Mesenchymal stem cell (in vitro differentiated cells and primary cell): ENCODE measurements at regions not wholly inside any gene's neighbourhood (a gene's known extent, or its start where the extent isn't known, plus 50 kb on each side); places are given as distances from the start of the nearest gene placed in this dataset.
A peak's percentile ranks its signal among the peaks of the same experiment; 100 is the strongest.

Experiments used
- DNase-seq: peaks from one replicate; pipeline ENCODE4 v3.0.0-alpha.2; 2013
- H2AFZ ChIP-seq: one replicate; pipeline ENCODE4 v1.6.1; 2013; ENCODE audit warnings: low read depth, mild to moderate bottlenecking, control low read depth, inconsistent platforms, low read length, moderate library complexity
- H2AK5ac ChIP-seq: 2 replicates; pipeline ENCODE4 v1.6.1; 2013; ENCODE audit warnings: low read length, moderate library complexity, mild to moderate bottlenecking, inconsistent platforms; ENCODE audit not compliant: severe bottlenecking
- H2BK120ac ChIP-seq: one replicate; pipeline ENCODE4 v1.6.1; 2013; ENCODE audit warnings: low read depth, mild to moderate bottlenecking, inconsistent platforms, low read length, moderate library complexity
- H2BK12ac ChIP-seq, 2 experiments: one replicate each; pipeline ENCODE4 v1.6.1; 2013; ENCODE audit warnings: inconsistent platforms in 2 of 2, low read length in 2 of 2, mild to moderate bottlenecking in 2 of 2, moderate library complexity in 2 of 2, control low read depth in 1 of 2
- H2BK15ac ChIP-seq: one replicate; pipeline ENCODE4 v1.6.1; 2013; ENCODE audit warnings: mild to moderate bottlenecking, low read depth, inconsistent platforms; ENCODE audit not compliant: poor library complexity, severe bottlenecking
- H2BK5ac ChIP-seq: 2 replicates; pipeline ENCODE4 v1.6.1; 2013; ENCODE audit warnings: low read depth, mild to moderate bottlenecking, low read length, control low read depth, inconsistent platforms; ENCODE audit not compliant: poor library complexity, severe bottlenecking
- H3K14ac ChIP-seq, 2 experiments: one replicate each; pipeline ENCODE4 v1.6.1; 2013; ENCODE audit warnings: inconsistent platforms in 2 of 2, low read length in 2 of 2, control low read depth in 1 of 2, mild to moderate bottlenecking in 1 of 2, moderate library complexity in 1 of 2
- H3K18ac ChIP-seq, 2 experiments: one replicate each; pipeline ENCODE4 v1.6.1; 2013; ENCODE audit warnings: inconsistent platforms in 2 of 2, low read length in 2 of 2, control low read depth in 1 of 2, low read depth in 1 of 2, mild to moderate bottlenecking in 1 of 2
- H3K23ac ChIP-seq, 2 experiments: one replicate each; pipeline ENCODE4 v1.6.1; 2013; ENCODE audit warnings: inconsistent platforms in 2 of 2, low read length in 2 of 2, mild to moderate bottlenecking in 2 of 2, moderate library complexity in 2 of 2, control low read depth in 1 of 2
- H3K27ac ChIP-seq: 2 replicates; pipeline ENCODE4 v1.5.1; 2013; ENCODE audit warnings: mild to moderate bottlenecking, moderate library complexity, low read length, control low read depth, inconsistent platforms; ENCODE audit not compliant: poor library complexity, severe bottlenecking
- H3K27me3 ChIP-seq, 2 experiments: 2 replicates each; pipeline versions ENCODE4 v1.6.1 to v1.7.0; 2013; ENCODE audit warnings: low read length in 2 of 2, mild to moderate bottlenecking in 2 of 2, moderate library complexity in 2 of 2, control low read depth in 1 of 2, inconsistent platforms in 1 of 2; ENCODE audit not compliant: control insufficient read depth in 1 of 2, insufficient read depth in 1 of 2
- H3K36me3 ChIP-seq, 2 experiments: 2 replicates each; pipeline versions ENCODE4 v1.6.1 to v1.7.0; 2013; ENCODE audit warnings: low read length in 2 of 2, control low read depth in 1 of 2, inconsistent platforms in 1 of 2, low read depth in 1 of 2, mild to moderate bottlenecking in 1 of 2; ENCODE audit not compliant: insufficient read depth in 2 of 2, control insufficient read depth in 1 of 2
- H3K4ac ChIP-seq, 2 experiments: one replicate each; pipeline ENCODE4 v1.6.1; 2013; ENCODE audit warnings: inconsistent platforms in 2 of 2, low read length in 2 of 2, mild to moderate bottlenecking in 2 of 2, moderate library complexity in 2 of 2, control low read depth in 1 of 2, low read depth in 1 of 2
- H3K4me1 ChIP-seq: 2 replicates; pipeline ENCODE4 v1.6.1; 2013; ENCODE audit warnings: low read depth, low read length, control low read depth; ENCODE audit not compliant: control insufficient read depth, insufficient read depth
- H3K4me2 ChIP-seq: 2 replicates; pipeline ENCODE4 v1.6.1; 2013; ENCODE audit warnings: low read length, mild to moderate bottlenecking, inconsistent platforms; ENCODE audit not compliant: poor library complexity, severe bottlenecking
- H3K4me3 ChIP-seq, 2 experiments: 2 replicates each; pipeline versions ENCODE4 v1.5.1 to v1.7.0; 2013; ENCODE audit warnings: low read length in 2 of 2, mild to moderate bottlenecking in 2 of 2, control low read depth in 1 of 2, low read depth in 1 of 2; ENCODE audit not compliant: insufficient read depth in 1 of 2
- H3K79me1 ChIP-seq: replicated peaks from 2 replicates; pipeline ENCODE4 v1.6.1; 2013; ENCODE audit warnings: mild to moderate bottlenecking, control low read depth, low read length, inconsistent platforms; ENCODE audit not compliant: poor library complexity, severe bottlenecking
- H3K9ac ChIP-seq: 2 replicates; pipeline ENCODE4 v1.7.0; 2013; ENCODE audit warnings: mild to moderate bottlenecking, low read length, moderate library complexity
- H3K9me3 ChIP-seq: 2 replicates; pipeline ENCODE4 v1.7.0; 2013; ENCODE audit warnings: mild to moderate bottlenecking, low read length; ENCODE audit not compliant: control insufficient read depth
- H4K8ac ChIP-seq: one replicate; pipeline ENCODE4 v1.6.1; 2013; ENCODE audit warnings: inconsistent platforms, mild to moderate bottlenecking, low read length, moderate library complexity
- H4K91ac ChIP-seq: one replicate; pipeline ENCODE4 v1.6.1; 2013; ENCODE audit warnings: mild to moderate bottlenecking, low read length, inconsistent platforms
- WGBS: methylation state at CpG from one replicate; pipeline ENCODE4 v1.1.7; 2013; ENCODE audit warnings: mixed read lengths; 5-methylcytosine and 5-hydroxymethylcytosine counted together

DNA sequence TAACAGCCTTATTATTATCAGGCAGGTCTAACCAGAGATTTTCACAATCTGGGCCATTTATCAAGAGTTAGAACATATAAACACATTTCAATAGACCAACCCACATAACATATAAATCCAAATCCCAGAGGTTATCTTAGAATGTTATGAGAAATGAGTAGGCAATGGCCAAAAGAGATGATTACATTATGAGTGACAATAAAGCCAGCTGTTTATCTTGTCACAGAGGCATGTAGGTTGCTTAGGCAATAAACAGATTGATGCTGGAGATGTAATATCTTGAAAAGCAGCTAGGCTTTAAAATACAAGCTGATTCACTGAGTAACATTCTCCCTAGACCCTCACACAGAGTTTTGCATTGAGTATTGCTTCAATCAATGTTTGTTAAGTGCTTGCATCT lies 148.5 kb upstream of the SESN3 start:
- Histone ChIP-seq H3K27me3 (no peaks in the 10 kb centered on the region), H2AFZ (no peak overlapping the region), H4K91ac (no peak overlapping the region), H4K8ac (no peak overlapping the region), H3K4me3 (no peak overlapping the region), H3K18ac (no peak overlapping the region), H2BK15ac (no peak overlapping the region), H3K79me1 (no peaks in the 10 kb centered on the region), H3K36me3 (no peaks in the 10 kb centered on the region), H3K4me1 (peaks cover 2% of the 10 kb centered on the region), H3K4ac (no peak overlapping the region), H3K14ac (no peak overlapping the region), H3K9me3 (no peaks in the 10 kb centered on the region), H2AK5ac (no peak overlapping the region), H2BK12ac (no peak overlapping the region), H3K9ac (no peak overlapping the region), H2BK5ac (no peak overlapping the region), H3K27ac (no peak overlapping the region), H3K23ac (no peak overlapping the region), H2BK120ac (no peak overlapping the region), H3K4me2 (no peak overlapping the region)
- DNase-seq, result no peak

- no peaks in the 10 kb centered on the region for H3K27me3 ChIP-seq
- DNase-seq, result no peak
- H3K14ac ChIP-seq, result no peak overlapping the region
- H4K91ac ChIP-seq, result no peak overlapping the region
- H3K36me3 ChIP-seq, result no peaks in the 10 kb centered on the region
- no peak overlapping the region for H2BK12ac ChIP-seq
- H3K9me3 ChIP-seq, result no peaks in the 10 kb centered on the region
- no peak overlapping the region for H3K23ac ChIP-seq
- 95% methylated on average over 1 of the region's 1 CpG for WGBS
- peaks cover 3% of the 10 kb centered on the region for H3K4me1 ChIP-seq
- H2BK15ac ChIP-seq, result no peak overlapping the region
- H2BK5ac ChIP-seq, result no peak overlapping the region
- no peak overlapping the region for H2AK5ac ChIP-seq
- no peak overlapping the region for H3K27ac ChIP-seq
- no peak overlapping the region for H2BK120ac ChIP-seq
- no peak overlapping the region for H3K4me2 ChIP-seq
- H4K8ac ChIP-seq, result no peak overlapping the region
- H3K4ac ChIP-seq, result no peak overlapping the region
- H3K9ac ChIP-seq, result no peak overlapping the region
- no peaks in the 10 kb centered on the region for H3K79me1 ChIP-seq
- no peak overlapping the region for H3K4me3 ChIP-seq
- no peak overlapping the region for H2AFZ ChIP-seq
- no peak overlapping the region for H3K18ac ChIP-seq
These were observed 147.8 kb upstream of the SESN3 start for GRCh38 chr11:95378789-95379188.

DNA sequence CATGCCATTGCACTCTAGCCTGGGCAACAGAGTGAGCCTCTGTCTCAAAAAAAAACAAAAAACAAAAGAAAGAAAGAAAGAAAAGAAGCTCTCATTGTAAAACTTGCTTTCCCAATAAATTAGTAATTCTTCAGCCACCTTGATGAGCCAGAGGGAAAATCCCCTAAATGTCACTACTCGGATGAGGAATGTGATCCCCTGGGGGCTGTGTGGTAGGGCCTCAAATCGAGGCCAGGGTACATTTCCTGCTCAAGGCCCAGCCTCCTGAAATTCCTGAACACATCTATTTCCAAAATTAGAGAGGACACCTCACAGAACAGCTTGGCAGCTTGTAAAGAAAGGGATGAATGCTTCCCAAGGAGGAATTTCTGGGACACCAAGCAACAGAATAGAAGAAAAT lies 147.1 kb upstream of the SESN3 start:
- Histone ChIP-seq H3K9me3 (no peaks in the 10 kb centered on the region), H3K18ac (no peak overlapping the region), H2AK5ac (no peak overlapping the region), H3K4ac (no peak overlapping the region), H3K14ac (no peak overlapping the region), H3K36me3 (no peaks in the 10 kb centered on the region), H2BK15ac (no peak overlapping the region), H4K8ac (no peak overlapping the region), H3K4me3 (no peak overlapping the region), H3K9ac (no peak overlapping the region), H2AFZ (no peak overlapping the region), H4K91ac (no peak overlapping the region), H3K27me3 (no peaks in the 10 kb centered on the region), H2BK5ac (no peak overlapping the region), H3K4me1 (peaks cover 3% of the 10 kb centered on the region), H3K27ac (no peak overlapping the region), H2BK120ac (no peak overlapping the region), H3K4me2 (no peak overlapping the region), H3K23ac (no peak overlapping the region), H3K79me1 (no peaks in the 10 kb centered on the region), H2BK12ac (no peak overlapping the region)
- DNase-seq, result no peak
- WGBS, result 24% methylated on average over 2 of the region's 2 CpGs

- no peak overlapping the region for H3K18ac ChIP-seq
- H3K9ac ChIP-seq, result peak overlapping the region; percentile 76
- H4K8ac ChIP-seq, result no peak overlapping the region
- H2BK120ac ChIP-seq, result no peak overlapping the region
- H3K4ac ChIP-seq, result no peak overlapping the region
- no peak overlapping the region for H2BK12ac ChIP-seq
- H2BK15ac ChIP-seq, result no peak overlapping the region
- H4K91ac ChIP-seq, result no peak overlapping the region
- H3K4me1 ChIP-seq, result peaks cover 3% of the 10 kb centered on the region
- no peak overlapping the region for H3K14ac ChIP-seq
- no peaks in the 10 kb centered on the region for H3K79me1 ChIP-seq
- no peak overlapping the region for H2AK5ac ChIP-seq
- H2BK5ac ChIP-seq, result no peak overlapping the region
- 30% methylated on average over 3 of the region's 3 CpGs for WGBS
- no peak overlapping the region for H3K4me2 ChIP-seq
- no peak overlapping the region for H2AFZ ChIP-seq
- no peaks in the 10 kb centered on the region for H3K36me3 ChIP-seq
- no peak overlapping the region for H3K23ac ChIP-seq
- H3K9me3 ChIP-seq, result no peaks in the 10 kb centered on the region
- H3K27me3 ChIP-seq, result no peaks in the 10 kb centered on the region
- peak; percentile 79 for DNase-seq
- no peak overlapping the region for H3K27ac ChIP-seq
- H3K4me3 ChIP-seq, result no peak overlapping the region
These were observed 144.9 kb upstream of the SESN3 start for GRCh38 chr11:95375886-95376285.
